ENCODE measurements at regions not wholly inside any gene's neighbourhood (a gene's known extent, or its start where the extent isn't known, plus 50 kb on each side); places are given as distances from the start of the nearest gene placed in this dataset.
"Not testable (repeated sequence)": the region's sequence is repeated elsewhere in the genome, so short reads cannot be mapped to it uniquely, and the experiment has no call there.

- no peak for DNase-seq (ENCODE audit: insufficient read length, low spot score)
- FAIRE-seq = no peak
Observed at GRCh38 chr3:13141183-13141582, 68.0 kb upstream of the IQSEC1 start.

- DNase-seq (ENCODE audit: insufficient read length, low spot score) (no peak), FAIRE-seq (no peak)
Observed at GRCh38 chr3:13140596-13140995, 67.4 kb upstream of the IQSEC1 start.

GRCh38 chr3:13139471-13140065 lies 66.3 kb upstream of the IQSEC1 start:
- FAIRE-seq (no peak), DNase-seq (ENCODE audit: insufficient read length, low spot score) (no peak)

- FAIRE-seq = no peak
Observed at GRCh38 chr3:13138833-13139145, 65.6 kb upstream of the IQSEC1 start.

GRCh38 chr3:13137941-13138832 lies 65.0 kb upstream of the IQSEC1 start:
- FAIRE-seq = no peak
- DNase-seq (ENCODE audit: insufficient read length, low spot score) = no peak

More at GRCh38 chr3:13138833-13139145, 65.6 kb upstream of the IQSEC1 start:
- DNase-seq (ENCODE audit: insufficient read length, low spot score) = no peak

- not testable (repeated sequence) for FAIRE-seq; DNase-seq (ENCODE audit: insufficient read length, low spot score)
Observed at GRCh38 chr3:13136848-13137247, 63.6 kb upstream of the IQSEC1 start.

- DNase-seq (ENCODE audit: insufficient read length, low spot score) = no peak
- FAIRE-seq = no peak
Observed at GRCh38 chr3:13136426-13136825, 63.2 kb upstream of the IQSEC1 start.

GRCh38 chr3:13135811-13136321 lies 62.6 kb upstream of the IQSEC1 start:
- FAIRE-seq (no peak), DNase-seq (ENCODE audit: insufficient read length, low spot score) (no peak)

- no peak for DNase-seq (ENCODE audit: insufficient read length, low spot score)
- FAIRE-seq = no peak
Observed at GRCh38 chr3:13135251-13135810, 62.1 kb upstream of the IQSEC1 start.

GRCh38 chr3:13134879-13135206 lies 61.6 kb upstream of the IQSEC1 start:
- FAIRE-seq (no peak), DNase-seq (ENCODE audit: insufficient read length, low spot score) (no peak)

GRCh38 chr3:13134166-13134878 lies 61.1 kb upstream of the IQSEC1 start:
- no peak for DNase-seq (ENCODE audit: insufficient read length, low spot score)
- FAIRE-seq = no peak

- FAIRE-seq = no peak
- no peak for DNase-seq (ENCODE audit: insufficient read length, low spot score)
Observed at GRCh38 chr3:13133471-13133981, 60.3 kb upstream of the IQSEC1 start.

- DNase-seq (ENCODE audit: insufficient read length, low spot score) (no peak), FAIRE-seq (no peak)
Observed at GRCh38 chr3:13132731-13133410, 59.6 kb upstream of the IQSEC1 start.

- FAIRE-seq (no peak), DNase-seq (ENCODE audit: insufficient read length, low spot score) (no peak)
Observed at GRCh38 chr3:13132281-13132680, 59.1 kb upstream of the IQSEC1 start.

GRCh38 chr3:13130464-13131193 lies 57.4 kb upstream of the IQSEC1 start:
- no peak for FAIRE-seq
- no peak for DNase-seq (ENCODE audit: insufficient read length, low spot score)

GRCh38 chr3:13125092-13126015 lies 52.1 kb upstream of the IQSEC1 start:
- FAIRE-seq = no peak
- no peak for DNase-seq (ENCODE audit: insufficient read length, low spot score)

GRCh38 chr3:13124631-13125030 lies 51.4 kb upstream of the IQSEC1 start:
- no peak for FAIRE-seq
- no peak for DNase-seq (ENCODE audit: insufficient read length, low spot score)

- DNase-seq (ENCODE audit: insufficient read length, low spot score) = no peak
- FAIRE-seq = no peak
Observed at GRCh38 chr3:13123765-13124164, 50.5 kb upstream of the IQSEC1 start.

All from HTR-8/SVneo (cell line).